Right atrium auricular region (tissue), 2 donors: ENCODE measurements at regions not wholly inside any gene's neighbourhood (a gene's known extent, or its start where the extent isn't known, plus 50 kb on each side); places are given as distances from the start of the nearest gene placed in this dataset.
A peak's percentile ranks its signal among the peaks of the same experiment; 100 is the strongest.
"Not testable (repeated sequence)": the region's sequence is repeated elsewhere in the genome, so short reads cannot be mapped to it uniquely, and the experiment has no call there.

ENCODE experiments used
- DNase-seq: peaks from one replicate; pipeline ENCODE4 v3.0.0-alpha.2; 2019; ENCODE audit warnings: low spot score
- H3K27ac ChIP-seq, 2 donors: fragments of 200-600 bp; sonication (generic); 1 replicate in 1 of 2; 2 replicates in 1 of 2; pipeline ENCODE4 v1.5.1; 2016 to 2019
- H3K27me3 ChIP-seq, 2 donors: fragments of 200-600 bp; sonication (generic); one replicate each; pipeline versions ENCODE4 v1.5.1 to v1.6.0; 2017 to 2019
- H3K36me3 ChIP-seq: fragments of 200-600 bp; sonication (generic); one replicate; pipeline ENCODE4 v1.5.1; 2016
- H3K4me1 ChIP-seq, 2 donors: fragments of 200-600 bp; sonication (generic); one replicate each; pipeline versions ENCODE4 v1.5.1 to v1.6.0; 2017 to 2019
- H3K4me3 ChIP-seq, 2 donors: fragments of 200-600 bp; sonication (generic); 1 replicate in 1 of 2; 2 replicates in 1 of 2; pipeline ENCODE4 v1.5.1; 2017 to 2019; ENCODE audit warnings: mild to moderate bottlenecking in 1 of 2, moderate library complexity in 1 of 2
- H3K9me3 ChIP-seq, 2 donors: fragments of 200-600 bp; sonication (generic); one replicate each; pipeline ENCODE4 v1.5.1; 2019
- CTCF ChIP-seq, 2 donors: fragments of 200-600 bp; sonication (generic); IDR thresholded peaks; one replicate each; pipeline ENCODE4 v1.5.1; 2019; ENCODE audit warnings: antibody characterized with exemption in 2 of 2

DNA sequence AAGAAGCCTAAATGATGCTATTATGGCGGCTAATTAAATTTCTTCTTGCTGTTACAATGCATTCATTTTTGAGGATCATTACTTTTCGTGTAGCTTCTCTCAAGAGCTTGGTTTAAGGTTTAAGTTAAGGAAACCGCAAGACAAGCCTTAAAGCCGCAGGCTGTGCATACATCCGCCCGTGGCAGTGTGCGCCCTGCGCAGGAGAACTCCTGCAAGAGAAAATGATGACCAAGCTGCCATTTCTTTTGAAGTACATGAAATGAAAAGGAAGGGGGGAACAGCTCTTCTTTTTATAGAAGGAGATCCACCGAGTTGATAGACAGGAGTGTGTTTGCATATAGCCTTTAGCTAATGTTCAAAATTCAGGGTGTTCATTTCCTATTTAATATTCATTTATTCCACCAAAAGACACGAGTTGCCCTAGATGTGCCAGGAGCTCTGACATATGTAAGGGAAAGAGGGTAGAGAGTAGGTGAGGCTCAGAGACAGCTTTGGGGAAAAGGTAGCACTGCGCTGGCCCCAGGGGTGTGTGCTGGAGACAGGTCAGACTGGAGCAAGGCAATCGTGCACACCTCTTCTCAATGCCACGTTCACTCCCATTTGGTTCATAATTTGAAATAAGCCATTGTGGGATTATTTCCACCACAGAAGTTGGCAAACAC is 112.1 kb upstream of the LDB2 start:
- H3K27ac ChIP-seq = no peak overlapping the region
- no peaks in the 10 kb centered on the region for H3K36me3 ChIP-seq
- TF ChIP-seq CTCF (IDR thresholded peaks at IDR 0.05) = no peak
- peaks cover 0 to 8% of the 10 kb centered on the region in 2 donors for H3K9me3 ChIP-seq
- DNase-seq = no peak
- H3K27me3 ChIP-seq = no peaks in the 10 kb centered on the region
- H3K4me3 ChIP-seq = no peak overlapping the region
- no peaks in the 10 kb centered on the region for H3K4me1 ChIP-seq

GRCh38 chr4:17009871-17010367 is 111.5 kb upstream of the LDB2 start:
- H3K36me3 ChIP-seq = no peaks in the 10 kb centered on the region
- no peak overlapping the region for H3K4me3 ChIP-seq
- H3K27me3 ChIP-seq = no peaks in the 10 kb centered on the region
- DNase-seq = peak; percentile 36
- no peaks in the 10 kb centered on the region for H3K4me1 ChIP-seq
- peaks cover 0 to 7% of the 10 kb centered on the region in 2 donors for H3K9me3 ChIP-seq
- H3K27ac ChIP-seq = no peak overlapping the region
- TF ChIP-seq CTCF (IDR thresholded peaks at IDR 0.05) = no peak

- Histone ChIP-seq H3K4me1 (no peaks in the 10 kb centered on the region), H3K27ac (no peak overlapping the region), H3K9me3 (no peaks in the 10 kb centered on the region), H3K4me3 (no peak overlapping the region), H3K36me3 (no peaks in the 10 kb centered on the region), H3K27me3 (no peaks in the 10 kb centered on the region)
- TF ChIP-seq CTCF (IDR thresholded peaks at IDR 0.05) = no peak
- DNase-seq = peak; percentile 5
Measured at GRCh38 chr4:17008834-17009345, 110.4 kb upstream of the LDB2 start.

DNA sequence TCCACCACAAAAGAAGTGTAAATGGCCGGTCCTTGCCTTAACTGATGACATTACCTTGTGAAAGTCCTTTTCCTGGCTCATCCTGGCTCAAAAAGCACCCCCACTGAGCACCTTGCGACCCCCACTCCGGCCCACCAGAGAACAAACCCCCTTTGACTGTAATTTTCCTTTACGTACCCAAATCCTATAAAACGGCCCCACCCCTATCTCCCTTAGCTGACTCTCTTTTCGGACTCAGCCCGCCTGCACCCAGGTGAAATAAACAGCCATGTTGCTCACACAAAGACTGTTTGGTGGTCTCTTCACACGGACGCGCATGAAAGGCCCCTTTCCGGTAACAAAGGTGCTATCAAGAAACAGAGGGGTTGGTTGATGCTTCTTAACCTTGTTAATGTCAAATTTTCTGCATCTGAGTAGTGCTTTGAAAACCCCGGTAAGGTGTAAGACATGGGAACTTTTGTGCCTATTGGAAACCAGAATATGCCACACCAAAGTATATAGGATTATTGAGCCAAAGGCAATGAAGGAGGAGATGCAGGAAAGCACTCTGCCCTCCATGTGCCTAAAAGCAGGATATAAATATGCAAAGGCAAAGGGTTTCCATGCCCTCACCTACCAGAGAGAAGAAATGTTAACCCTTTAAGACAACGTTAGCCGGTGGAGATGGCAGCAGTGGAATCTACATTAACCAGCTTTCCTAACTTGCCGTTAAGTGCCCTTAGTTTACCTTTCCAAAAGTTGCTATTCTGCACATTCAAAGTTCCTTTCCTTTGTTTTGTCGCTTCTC is 105.4 kb upstream of the LDB2 start:
- H3K36me3 ChIP-seq, H3K4me3 ChIP-seq, DNase-seq, H3K4me1 ChIP-seq, H3K27me3 ChIP-seq, H3K27ac ChIP-seq, H3K9me3 ChIP-seq: not testable (repeated sequence)

DNA sequence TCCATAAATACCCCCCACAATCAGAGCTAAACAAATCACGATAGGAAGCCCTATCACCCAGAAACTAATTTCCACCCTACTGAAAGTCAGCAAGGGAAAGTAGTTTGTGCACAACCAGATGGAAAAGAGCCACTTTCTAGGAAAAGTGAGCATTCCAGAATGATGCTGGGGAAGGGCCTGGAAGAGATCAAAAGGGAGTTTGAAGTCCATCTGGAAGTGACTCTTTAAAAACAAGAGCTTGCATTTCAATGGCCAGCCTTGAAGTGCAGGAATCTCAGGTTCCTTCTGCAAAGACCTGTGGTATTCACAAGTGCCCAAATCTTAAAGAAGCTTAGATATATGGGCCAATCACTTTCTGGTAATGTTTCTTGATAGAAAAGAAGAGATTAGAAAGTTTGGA is 97.0 kb upstream of the LDB2 start:
- TF ChIP-seq CTCF (IDR thresholded peaks at IDR 0.05) = no peak
- H3K27me3 ChIP-seq = no peaks in the 10 kb centered on the region
- H3K4me1 ChIP-seq = no peaks in the 10 kb centered on the region
- no peaks in the 10 kb centered on the region for H3K9me3 ChIP-seq
- no peak overlapping the region for H3K4me3 ChIP-seq
- DNase-seq = no peak
- H3K27ac ChIP-seq = no peak overlapping the region
- H3K36me3 ChIP-seq = no peaks in the 10 kb centered on the region
